Tibial nerve (tissue), 4 donors: ENCODE measurements at regions not wholly inside any gene's neighbourhood (a gene's known extent, or its start where the extent isn't known, plus 50 kb on each side); places are given as distances from the start of the nearest gene placed in this dataset.
A peak's percentile ranks its signal among the peaks of the same experiment; 100 is the strongest.
"Not testable (repeated sequence)": the region's sequence is repeated elsewhere in the genome, so short reads cannot be mapped to it uniquely, and the experiment has no call there.

Source experiments
- DNase-seq, 2 donors: peaks; one replicate each; pipeline ENCODE4 v3.0.0-alpha.2; 2019; ENCODE audit warnings: low spot score in 2 of 2
- H3K27ac ChIP-seq, 4 donors: fragments of 200-600 bp; sonication (generic) in 3 of 4; one replicate each; pipeline ENCODE4 v1.5.1; 2017 to 2019; ENCODE audit warnings: mild to moderate bottlenecking in 1 of 4
- H3K27me3 ChIP-seq, 2 donors: fragments of 200-600 bp; sonication (generic) in 1 of 2; one replicate each; pipeline versions ENCODE4 v1.5.1 to v1.6.0; 2017 to 2019
- H3K36me3 ChIP-seq, 3 donors: fragments of 200-600 bp; sonication (generic); one replicate each; pipeline ENCODE4 v1.5.1; 2018 to 2019
- H3K4me1 ChIP-seq, 4 donors: fragments of 200-600 bp; sonication (generic) in 3 of 4; one replicate each; pipeline ENCODE4 v1.5.1; 2017 to 2019
- H3K4me3 ChIP-seq, 4 donors: fragments of 200-600 bp; sonication (generic) in 3 of 4; one replicate each; pipeline ENCODE4 v1.5.1; 2017 to 2019; ENCODE audit warnings: mild to moderate bottlenecking in 1 of 4, moderate library complexity in 1 of 4
- H3K9me3 ChIP-seq, 4 donors: fragments of 200-600 bp; sonication (generic) in 3 of 4; one replicate each; pipeline ENCODE4 v1.5.1; 2017 to 2019
- CTCF ChIP-seq, 5 experiments: fragments of 200-600 bp in 3 of 5; fragments of 450-650 bp in 2 of 5; sonication (generic) in 3 of 5; IDR thresholded peaks; one replicate each; pipeline ENCODE4 v1.5.1; 2016 to 2019; ENCODE audit warnings: antibody characterized with exemption in 5 of 5, mild to moderate bottlenecking in 3 of 5, moderate library complexity in 2 of 5
- EP300 ChIP-seq, 2 donors: sonication (generic); formaldehyde crosslinking; IDR thresholded peaks; one replicate each; pipeline ENCODE4 v1.6.1; 2017; ENCODE audit warnings: antibody characterized with exemption in 2 of 2, mild to moderate bottlenecking in 1 of 2
- POLR2A ChIP-seq, 2 donors: fragments of 450-650 bp; IDR thresholded peaks; one replicate each; pipeline ENCODE4 v1.6.1; 2017; ENCODE audit warnings: antibody characterized with exemption in 2 of 2, mild to moderate bottlenecking in 2 of 2, moderate library complexity in 2 of 2
- WGBS, 2 donors: methylation state at CpG; one replicate each; pipeline ENCODE4 v1.1.5; 2018; 5-methylcytosine and 5-hydroxymethylcytosine counted together

- no peaks in the 10 kb centered on the region for H3K36me3 ChIP-seq
- peaks cover 0 to 4% (median 0%) of the 10 kb centered on the region in 4 donors for H3K9me3 ChIP-seq
- no peak overlapping the region for H3K4me3 ChIP-seq
- WGBS, 2 donors = 28 to 35% methylated on average over 2 of the region's 2 CpGs
- H3K4me1 ChIP-seq = no peaks in the 10 kb centered on the region
- no peak overlapping the region for H3K27ac ChIP-seq
- no peaks in the 10 kb centered on the region for H3K27me3 ChIP-seq
- TF ChIP-seq POLR2A (IDR thresholded peaks at IDR 0.05) (no peak), CTCF (IDR thresholded peaks at IDR 0.05) (no peak), EP300 (IDR thresholded peaks at IDR 0.05) (peak in 1 of 2 donors; percentile 19)
- no peak for DNase-seq
These were observed 866.5 kb upstream of the INTU start for GRCh38 chr4:126766241-126766640.

GRCh38 chr4:126768338-126768737 is 864.4 kb upstream of the INTU start:
- TF ChIP-seq EP300 (IDR thresholded peaks at IDR 0.05) (no peak), CTCF (IDR thresholded peaks at IDR 0.05) (no peak), POLR2A (IDR thresholded peaks at IDR 0.05) (no peak)
- H3K27ac ChIP-seq = no peak overlapping the region
- peaks cover 0 to 4% (median 0%) of the 10 kb centered on the region in 4 donors for H3K9me3 ChIP-seq
- no peaks in the 10 kb centered on the region for H3K36me3 ChIP-seq
- no peak for DNase-seq
- H3K27me3 ChIP-seq = no peaks in the 10 kb centered on the region
- no peaks in the 10 kb centered on the region for H3K4me1 ChIP-seq
- no peak overlapping the region for H3K4me3 ChIP-seq

GRCh38 chr4:126770811-126771553 is 861.8 kb upstream of the INTU start:
- H3K9me3 ChIP-seq, H3K27ac ChIP-seq, H3K4me3 ChIP-seq, DNase-seq, H3K27me3 ChIP-seq, H3K4me1 ChIP-seq, H3K36me3 ChIP-seq: not testable (repeated sequence)
- WGBS, 2 donors = 98% methylated on average over 35 to 41 of the region's 46 CpGs

- 45 to 78% methylated on average over 4 to 5 of the region's 5 CpGs for WGBS, 2 donors
- not testable (repeated sequence) for H3K4me1 ChIP-seq, DNase-seq, H3K36me3 ChIP-seq, H3K4me3 ChIP-seq, H3K9me3 ChIP-seq, H3K27ac ChIP-seq, H3K27me3 ChIP-seq
These were observed 861.1 kb upstream of the INTU start for GRCh38 chr4:126771618-126772017.

GRCh38 chr4:126772662-126773061 is 860.1 kb upstream of the INTU start:
- Histone ChIP-seq H3K9me3 (peaks cover 0 to 4% (median 0%) of the 10 kb centered on the region in 4 donors), H3K27ac (no peak overlapping the region), H3K27me3 (no peaks in the 10 kb centered on the region), H3K4me3 (no peak overlapping the region), H3K36me3 (no peaks in the 10 kb centered on the region), H3K4me1 (no peaks in the 10 kb centered on the region)
- TF ChIP-seq CTCF (IDR thresholded peaks at IDR 0.05) (no peak), POLR2A (IDR thresholded peaks at IDR 0.05) (no peak)
- DNase-seq = no peak
- WGBS, 2 donors = 25 to 28% methylated on average over 3 of the region's 3 CpGs

- no peak for TF ChIP-seq POLR2A (IDR thresholded peaks at IDR 0.05)
- TF ChIP-seq CTCF (IDR thresholded peaks at IDR 0.05) = no peak
- no peak for TF ChIP-seq EP300 (IDR thresholded peaks at IDR 0.05)
- H3K27ac ChIP-seq = no peak overlapping the region
- peaks cover 0 to under 1% (median 0%) of the 10 kb centered on the region in 4 donors for H3K9me3 ChIP-seq
- no peak for DNase-seq
- no peaks in the 10 kb centered on the region for H3K27me3 ChIP-seq
- H3K4me3 ChIP-seq = no peak overlapping the region
- 80 to 83% methylated on average over 5 of the region's 5 CpGs for WGBS, 2 donors
- H3K36me3 ChIP-seq = no peaks in the 10 kb centered on the region
- H3K4me1 ChIP-seq = no peaks in the 10 kb centered on the region
These were observed 857.2 kb upstream of the INTU start for GRCh38 chr4:126775485-126776106.
